Testis (tissue), 2 donors: ENCODE measurements at regions not wholly inside any gene's neighbourhood (a gene's known extent, or its start where the extent isn't known, plus 50 kb on each side); places are given as distances from the start of the nearest gene placed in this dataset.

Experiments used
- DNase-seq: peaks from one replicate; pipeline ENCODE4 v3.0.0-alpha.2; 2019
- H3K27ac ChIP-seq, 2 donors: fragments of 200-600 bp; sonication (generic); one replicate each; pipeline ENCODE4 v1.5.1; 2019
- H3K27me3 ChIP-seq: fragments of 200-600 bp; sonication (generic); one replicate; pipeline ENCODE4 v1.5.1; 2019
- H3K36me3 ChIP-seq: fragments of 200-600 bp; sonication (generic); one replicate; pipeline ENCODE4 v1.5.1; 2017; ENCODE audit warnings: low read depth; ENCODE audit errors: missing control alignments
- H3K4me1 ChIP-seq: fragments of 200-600 bp; sonication (generic); one replicate; pipeline ENCODE4 v1.5.1; 2019
- H3K4me3 ChIP-seq, 2 donors: fragments of 200-600 bp; sonication (generic); one replicate each; pipeline ENCODE4 v1.5.1; 2017 to 2019
- H3K9me3 ChIP-seq: fragments of 200-600 bp; sonication (generic); one replicate; pipeline ENCODE4 v1.5.1; 2017
- POLR2A ChIP-seq: fragments of 450-650 bp; IDR thresholded peaks from one replicate; pipeline ENCODE4 v1.6.1; 2017; ENCODE audit warnings: antibody characterized with exemption, mild to moderate bottlenecking, moderate library complexity
- WGBS, 2 donors: methylation state at CpG; one replicate each; pipeline ENCODE4 v1.1.5; 2018; 5-methylcytosine and 5-hydroxymethylcytosine counted together
- intact Hi-C: fragments of 100-400 bp; cut with DNase I; formaldehyde crosslinking; loops from one replicate; pipeline ENCODE4 v1.15.1; 2023; ENCODE audit warnings: low total_unique reads
- TF ChIP-seq, protein P1 (sequence below), 3 experiments: fragments of 450-650 bp in 2 of 3; fragments of 200-600 bp in 1 of 3; sonication (generic) in 1 of 3; IDR thresholded peaks; one replicate each; pipeline ENCODE4 v1.5.1; 2016 to 2019; ENCODE audit warnings: antibody characterized with exemption in 3 of 3, mild to moderate bottlenecking in 2 of 3, moderate library complexity in 1 of 3

DNA sequence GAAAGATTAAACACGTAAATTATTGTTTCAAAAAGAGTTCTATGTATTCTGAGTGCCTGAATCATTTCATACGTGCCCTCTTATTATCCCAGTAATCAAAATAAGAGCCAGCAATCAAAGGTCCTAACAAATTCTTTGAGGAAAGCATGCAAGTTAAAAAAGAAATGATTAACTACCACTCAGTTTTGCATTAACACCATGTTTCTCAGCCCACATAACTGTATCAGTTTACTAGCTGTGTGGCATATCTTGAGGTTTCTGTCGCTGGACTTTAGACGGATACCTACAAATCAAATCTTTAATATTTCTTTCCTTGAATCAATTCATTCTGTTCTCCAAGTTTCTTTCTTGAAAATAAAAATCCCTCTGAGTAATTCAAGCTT is 668.9 kb upstream of the CHAC2 start:
- WGBS, 2 donors, result 63 to 64% methylated on average over 4 of the region's 4 CpGs

GRCh38 chr2:53096351-53096750 is 671.3 kb upstream of the CHAC2 start:
- no peaks in the 10 kb centered on the region for H3K36me3 ChIP-seq
- TF ChIP-seq POLR2A, result no peak
- TF ChIP-seq, protein P1, sequence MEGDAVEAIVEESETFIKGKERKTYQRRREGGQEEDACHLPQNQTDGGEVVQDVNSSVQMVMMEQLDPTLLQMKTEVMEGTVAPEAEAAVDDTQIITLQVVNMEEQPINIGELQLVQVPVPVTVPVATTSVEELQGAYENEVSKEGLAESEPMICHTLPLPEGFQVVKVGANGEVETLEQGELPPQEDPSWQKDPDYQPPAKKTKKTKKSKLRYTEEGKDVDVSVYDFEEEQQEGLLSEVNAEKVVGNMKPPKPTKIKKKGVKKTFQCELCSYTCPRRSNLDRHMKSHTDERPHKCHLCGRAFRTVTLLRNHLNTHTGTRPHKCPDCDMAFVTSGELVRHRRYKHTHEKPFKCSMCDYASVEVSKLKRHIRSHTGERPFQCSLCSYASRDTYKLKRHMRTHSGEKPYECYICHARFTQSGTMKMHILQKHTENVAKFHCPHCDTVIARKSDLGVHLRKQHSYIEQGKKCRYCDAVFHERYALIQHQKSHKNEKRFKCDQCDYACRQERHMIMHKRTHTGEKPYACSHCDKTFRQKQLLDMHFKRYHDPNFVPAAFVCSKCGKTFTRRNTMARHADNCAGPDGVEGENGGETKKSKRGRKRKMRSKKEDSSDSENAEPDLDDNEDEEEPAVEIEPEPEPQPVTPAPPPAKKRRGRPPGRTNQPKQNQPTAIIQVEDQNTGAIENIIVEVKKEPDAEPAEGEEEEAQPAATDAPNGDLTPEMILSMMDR (IDR thresholded peaks at IDR 0.05), result no peak
- intact Hi-C loops, result no loop called here
- no peaks in the 10 kb centered on the region for H3K9me3 ChIP-seq
- H3K4me3 ChIP-seq, result no peak overlapping the region
- H3K27me3 ChIP-seq, result no peaks in the 10 kb centered on the region
- WGBS, 2 donors, result 61 to 65% methylated on average over 4 of the region's 4 CpGs
- H3K27ac ChIP-seq, result no peak overlapping the region
- no peaks in the 10 kb centered on the region for H3K4me1 ChIP-seq
- DNase-seq, result no peak

More for the DNA sequence above, 668.9 kb upstream of the CHAC2 start:
- H3K27me3 ChIP-seq, result no peaks in the 10 kb centered on the region
- no peaks in the 10 kb centered on the region for H3K36me3 ChIP-seq
- no peaks in the 10 kb centered on the region for H3K4me1 ChIP-seq
- TF ChIP-seq, protein P1 (IDR thresholded peaks at IDR 0.05), result no peak
- no peak for TF ChIP-seq POLR2A
- intact Hi-C loops, result no loop called here
- H3K27ac ChIP-seq, result no peak overlapping the region
- H3K4me3 ChIP-seq, result no peak overlapping the region
- no peak for DNase-seq
- no peaks in the 10 kb centered on the region for H3K9me3 ChIP-seq

DNA sequence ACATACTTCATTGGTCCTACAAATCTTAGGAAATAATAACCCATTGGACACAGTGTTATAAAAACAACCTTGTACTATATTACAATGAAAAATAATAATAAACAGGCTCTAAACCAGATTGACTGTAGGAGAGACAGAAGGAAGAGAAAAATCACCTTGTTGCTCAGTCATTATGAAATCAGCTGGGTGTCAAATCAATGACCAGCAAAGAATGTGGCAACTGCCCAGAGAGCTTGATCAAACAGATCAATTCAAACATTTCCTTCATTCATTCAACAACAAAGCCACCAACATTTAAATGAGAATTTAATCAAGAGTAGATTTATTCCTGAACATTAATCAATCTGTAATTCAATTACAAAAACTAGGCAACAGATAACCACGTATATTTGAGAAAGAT is 671.9 kb upstream of the CHAC2 start:
- no peaks in the 10 kb centered on the region for H3K4me1 ChIP-seq
- WGBS, 2 donors, result 61 to 66% methylated on average over 1 of the region's 1 CpG
- no peaks in the 10 kb centered on the region for H3K27me3 ChIP-seq
- H3K9me3 ChIP-seq, result no peaks in the 10 kb centered on the region
- no peak for DNase-seq
- no peak overlapping the region for H3K27ac ChIP-seq
- TF ChIP-seq, protein P1 (IDR thresholded peaks at IDR 0.05), result no peak
- TF ChIP-seq POLR2A, result no peak
- H3K4me3 ChIP-seq, result no peak overlapping the region
- intact Hi-C loops, result no loop called here
- no peaks in the 10 kb centered on the region for H3K36me3 ChIP-seq

DNA sequence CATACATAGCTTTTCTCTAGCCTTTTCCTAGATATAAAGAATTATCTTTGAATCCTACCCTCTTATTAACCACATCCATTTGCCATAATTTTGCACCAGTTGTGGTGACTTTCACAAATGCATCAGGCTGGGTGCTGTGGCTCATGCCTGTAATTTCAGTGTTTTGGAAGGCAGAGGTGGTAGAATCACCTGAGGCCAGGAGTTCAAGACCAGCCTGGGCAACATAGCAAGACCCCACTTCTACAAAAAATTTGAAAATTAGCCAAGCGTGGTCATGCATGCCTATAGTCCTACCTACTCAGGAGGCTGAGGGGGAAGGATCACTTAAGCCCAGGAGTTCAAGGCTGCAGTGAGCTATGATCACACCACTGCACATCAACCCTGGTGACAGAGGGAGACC is 672.4 kb upstream of the CHAC2 start:
- no peaks in the 10 kb centered on the region for H3K36me3 ChIP-seq
- H3K4me1 ChIP-seq, result no peaks in the 10 kb centered on the region
- H3K4me3 ChIP-seq, result no peak overlapping the region
- H3K9me3 ChIP-seq, result no peaks in the 10 kb centered on the region
- no peak overlapping the region for H3K27ac ChIP-seq
- no peak for DNase-seq
- intact Hi-C loops, result no loop called here
- WGBS, 2 donors, result 91% methylated on average over 1 of the region's 1 CpG
- no peak for TF ChIP-seq POLR2A
- TF ChIP-seq, protein P1 (IDR thresholded peaks at IDR 0.05), result no peak
- H3K27me3 ChIP-seq, result no peaks in the 10 kb centered on the region

DNA sequence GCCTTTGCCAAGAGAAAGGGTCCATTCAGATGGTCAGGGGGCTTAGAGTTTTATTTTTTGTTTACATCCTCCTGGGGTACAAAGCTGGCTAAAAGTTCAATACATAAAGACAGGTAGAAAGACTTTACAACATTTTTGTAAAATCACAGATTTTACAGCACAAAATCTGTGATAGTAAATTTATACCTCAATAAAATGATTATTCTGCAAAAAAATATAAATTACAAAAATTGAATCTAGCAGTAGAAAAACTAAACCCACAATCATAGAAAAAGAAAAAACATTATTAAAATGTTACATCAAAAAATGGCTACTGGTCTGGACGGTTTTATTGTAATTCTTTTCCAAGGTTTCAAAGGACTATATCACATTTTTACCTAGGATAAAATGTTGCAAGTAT is 674.2 kb upstream of the CHAC2 start:
- Histone ChIP-seq H3K4me1 (no peaks in the 10 kb centered on the region), H3K36me3 (no peaks in the 10 kb centered on the region), H3K9me3 (no peaks in the 10 kb centered on the region), H3K27me3 (no peaks in the 10 kb centered on the region), H3K4me3 (no peak overlapping the region), H3K27ac (no peak overlapping the region)
- no peak for TF ChIP-seq POLR2A
- TF ChIP-seq, protein P1 (IDR thresholded peaks at IDR 0.05), result no peak
- intact Hi-C loops, result no loop called here
- no peak for DNase-seq
- 83 to 91% methylated on average over 1 of the region's 1 CpG for WGBS, 2 donors
